Loucy (cell line): ENCODE measurements at regions not wholly inside any gene's neighbourhood (a gene's known extent, or its start where the extent isn't known, plus 50 kb on each side); places are given as distances from the start of the nearest gene placed in this dataset.

ENCODE experiments used
- H2AFZ ChIP-seq: fragments of 200-600 bp; sonication (generic); 2 replicates; pipeline ENCODE4 v1.6.0; 2016; ENCODE audit warnings: antibody characterized with exemption, mild to moderate bottlenecking, low read length, moderate library complexity
- H3F3A ChIP-seq: fragments of 200-600 bp; 2 replicates; pipeline ENCODE4 v1.6.0; 2016; ENCODE audit warnings: antibody characterized with exemption, low read depth, mild to moderate bottlenecking
- H3K27me3 ChIP-seq: fragments of 200-600 bp; sonication (generic); 2 replicates; pipeline ENCODE4 v1.6.1; 2014; ENCODE audit warnings: low read length, mild to moderate bottlenecking; ENCODE audit not compliant: insufficient read depth, poor library complexity, severe bottlenecking
- H3K36me3 ChIP-seq: fragments of 200-600 bp; sonication (generic); 2 replicates; pipeline ENCODE4 v1.6.1; 2016; ENCODE audit warnings: low read length; ENCODE audit not compliant: insufficient read depth
- H3K4me1 ChIP-seq: fragments of 200-600 bp; sonication (generic); 2 replicates; pipeline ENCODE4 v1.5.1; 2014; ENCODE audit warnings: low read length, mild to moderate bottlenecking; ENCODE audit not compliant: insufficient read depth, poor library complexity, severe bottlenecking
- H3K4me2 ChIP-seq: fragments of 200-600 bp; sonication (generic); 2 replicates; pipeline ENCODE4 v1.6.0; 2014; ENCODE audit warnings: antibody characterized with exemption, low read length, low read depth, mild to moderate bottlenecking; ENCODE audit not compliant: poor library complexity, severe bottlenecking
- H3K4me3 ChIP-seq: fragments of 200-600 bp; sonication (generic); 2 replicates; pipeline ENCODE4 v1.5.1; 2014; ENCODE audit warnings: low read length, mild to moderate bottlenecking, mixed read lengths; ENCODE audit not compliant: poor library complexity, severe bottlenecking
- H3K79me2 ChIP-seq: fragments of 200-600 bp; sonication (generic); 2 replicates; pipeline ENCODE4 v1.6.1; 2014; ENCODE audit warnings: low read length; ENCODE audit not compliant: insufficient read depth
- H3K9ac ChIP-seq: fragments of 200-600 bp; sonication (generic); 2 replicates; pipeline ENCODE4 v1.6.0; 2014; ENCODE audit warnings: mild to moderate bottlenecking, low read depth, low read length, moderate library complexity; ENCODE audit not compliant: poor library complexity, severe bottlenecking
- H3K9me2 ChIP-seq: fragments of 200-600 bp; sonication (generic); replicated peaks from 2 replicates; pipeline ENCODE4 v1.6.1; 2016; ENCODE audit warnings: low read depth, low read length, mixed read lengths
- H3K9me3 ChIP-seq: fragments of 200-600 bp; sonication (generic); 2 replicates; pipeline ENCODE4 v1.6.1; 2014; ENCODE audit warnings: mild to moderate bottlenecking, antibody characterized with exemption, low read length, low read depth; ENCODE audit not compliant: insufficient read depth
- H4K20me1 ChIP-seq: fragments of 200-600 bp; sonication (generic); 2 replicates; pipeline ENCODE4 v1.6.0; 2014; ENCODE audit warnings: antibody characterized with exemption, low read length, mild to moderate bottlenecking; ENCODE audit not compliant: insufficient read depth, poor library complexity, severe bottlenecking
- CTCF ChIP-seq: fragments of 200-600 bp; sonication (generic); conservative IDR thresholded peaks from 2 replicates; pipeline ENCODE4 v1.5.1; 2014; ENCODE audit warnings: mild to moderate bottlenecking, antibody characterized with exemption, low read length
- EZH2phosphoT487 ChIP-seq: fragments of 200-600 bp; IDR thresholded peaks from 2 replicates; pipeline ENCODE4 v1.6.1; 2018; ENCODE audit warnings: antibody characterized with exemption, mild to moderate bottlenecking, moderate library complexity, borderline replicate concordance

- peaks cover 30% of the 10 kb centered on the region for H3K4me1 ChIP-seq
- H3K36me3 ChIP-seq = no peaks in the 10 kb centered on the region
- H3K4me2 ChIP-seq = no peak overlapping the region
- TF ChIP-seq CTCF (no peak), EZH2phosphoT487 (no peak)
- no peak overlapping the region for H2AFZ ChIP-seq
- no peak overlapping the region for H3K9ac ChIP-seq
- H3K9me3 ChIP-seq = no peaks in the 10 kb centered on the region
- no peaks in the 10 kb centered on the region for H3K79me2 ChIP-seq
- H3K4me3 ChIP-seq = no peak overlapping the region
- no peaks in the 10 kb centered on the region for H3K27me3 ChIP-seq
- no peaks in the 10 kb centered on the region for H3F3A ChIP-seq
- no peaks in the 10 kb centered on the region for H4K20me1 ChIP-seq
- no peaks in the 10 kb centered on the region for H3K9me2 ChIP-seq
Observed at GRCh38 chr13:76778853-76779252, 107.4 kb downstream of the KCTD12 start.

GRCh38 chr13:76777096-76777495, 109.1 kb downstream of the KCTD12 start:
- Histone ChIP-seq H4K20me1 (no peaks in the 10 kb centered on the region), H3K9me3 (no peaks in the 10 kb centered on the region), H3K9me2 (no peaks in the 10 kb centered on the region), H3K9ac (no peak overlapping the region), H3K4me2 (no peak overlapping the region), H3K4me1 (peaks cover 48% of the 10 kb centered on the region), H3K36me3 (no peaks in the 10 kb centered on the region), H3K79me2 (no peaks in the 10 kb centered on the region), H3F3A (no peaks in the 10 kb centered on the region), H3K27me3 (no peaks in the 10 kb centered on the region), H3K4me3 (no peak overlapping the region), H2AFZ (no peak overlapping the region)
- TF ChIP-seq CTCF = no peak
- TF ChIP-seq EZH2phosphoT487 = no peak

- H3K4me1 ChIP-seq = peaks cover 59% of the 10 kb centered on the region
- TF ChIP-seq CTCF (no peak), EZH2phosphoT487 (no peak)
- peak overlapping the region; percentile 44; the same call in 1 of the 2 replicates for H2AFZ ChIP-seq
- no peaks in the 10 kb centered on the region for H3K9me2 ChIP-seq
- H3K4me3 ChIP-seq = no peak overlapping the region
- no peak overlapping the region for H3K9ac ChIP-seq
- no peaks in the 10 kb centered on the region for H3K79me2 ChIP-seq
- peaks cover under 1% of the 10 kb centered on the region; the same call in 1 of the 2 replicates for H3F3A ChIP-seq
- no peaks in the 10 kb centered on the region for H3K9me3 ChIP-seq
- H4K20me1 ChIP-seq = no peaks in the 10 kb centered on the region
- H3K36me3 ChIP-seq = no peaks in the 10 kb centered on the region
- peak overlapping the region; percentile 24 for H3K4me2 ChIP-seq
- no peaks in the 10 kb centered on the region for H3K27me3 ChIP-seq
Observed at GRCh38 chr13:76775088-76775740, 111.0 kb downstream of the KCTD12 start.
